ACC112 (cell line): ENCODE measurements at regions not wholly inside any gene's neighbourhood (a gene's known extent, or its start where the extent isn't known, plus 50 kb on each side); places are given as distances from the start of the nearest gene placed in this dataset.

ENCODE experiments used
- H2AFZ ChIP-seq: fragments of 200-600 bp; sonication (generic); one replicate; pipeline ENCODE4 v1.6.0; 2017; ENCODE audit warnings: antibody characterized with exemption, low read length; ENCODE audit not compliant: unreplicated experiment
- H3K27ac ChIP-seq: fragments of 200-600 bp; sonication (generic); 2 replicates; pipeline ENCODE4 v1.5.1; 2014; ENCODE audit warnings: low read depth, mild to moderate bottlenecking, antibody characterized with exemption, low read length, moderate library complexity
- H3K27me3 ChIP-seq: fragments of 200-600 bp; sonication (generic); 2 replicates; pipeline ENCODE4 v1.6.1; 2014; ENCODE audit warnings: mild to moderate bottlenecking, antibody characterized with exemption, low read length, moderate library complexity, mixed read lengths; ENCODE audit not compliant: insufficient read depth
- H3K36me3 ChIP-seq: fragments of 200-600 bp; sonication (generic); 2 replicates; pipeline ENCODE4 v1.6.1; 2016; ENCODE audit warnings: mild to moderate bottlenecking, antibody characterized with exemption, low read length, moderate library complexity, mixed read lengths; ENCODE audit not compliant: insufficient read depth
- H3K4me1 ChIP-seq: fragments of 200-600 bp; sonication (generic); one replicate; pipeline ENCODE4 v1.6.1; 2016; ENCODE audit warnings: low read length, mixed read lengths; ENCODE audit not compliant: insufficient read depth, unreplicated experiment, control insufficient read depth
- H3K4me3 ChIP-seq: fragments of 200-600 bp; sonication (generic); 2 replicates; pipeline ENCODE4 v1.5.1; 2014; ENCODE audit warnings: mild to moderate bottlenecking, low read depth, low read length
- H3K79me2 ChIP-seq: fragments of 200-600 bp; sonication (generic); one replicate; pipeline ENCODE4 v1.6.0; 2016; ENCODE audit warnings: low read length; ENCODE audit not compliant: control insufficient read depth, unreplicated experiment, insufficient read depth

DNA sequence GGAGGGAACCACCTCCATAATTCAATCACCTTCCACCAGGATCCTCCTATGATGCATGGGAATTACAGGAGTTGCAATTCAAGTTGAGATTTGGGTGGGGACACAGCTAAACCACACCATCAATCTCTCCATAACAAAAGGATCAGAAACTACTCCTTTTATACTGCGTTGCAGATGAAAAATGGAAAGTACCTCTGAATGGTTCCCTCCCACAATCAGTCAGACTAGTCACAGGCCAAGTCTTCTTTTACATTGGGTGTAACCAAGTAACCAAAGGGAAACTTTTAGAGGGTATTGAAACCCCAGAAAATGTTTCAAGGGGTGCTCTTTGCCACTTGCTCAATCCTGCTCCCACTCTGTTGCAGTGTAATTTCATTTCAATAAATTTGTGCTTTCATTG is 504.3 kb upstream of the CNTN3 start:
- no peak overlapping the region for H3K27ac ChIP-seq
- H2AFZ ChIP-seq, result no peak overlapping the region
- no peaks in the 10 kb centered on the region for H3K4me1 ChIP-seq
- no peaks in the 10 kb centered on the region for H3K79me2 ChIP-seq
- no peaks in the 10 kb centered on the region for H3K36me3 ChIP-seq
- H3K27me3 ChIP-seq, result no peaks in the 10 kb centered on the region
- H3K4me3 ChIP-seq, result no peak overlapping the region

DNA sequence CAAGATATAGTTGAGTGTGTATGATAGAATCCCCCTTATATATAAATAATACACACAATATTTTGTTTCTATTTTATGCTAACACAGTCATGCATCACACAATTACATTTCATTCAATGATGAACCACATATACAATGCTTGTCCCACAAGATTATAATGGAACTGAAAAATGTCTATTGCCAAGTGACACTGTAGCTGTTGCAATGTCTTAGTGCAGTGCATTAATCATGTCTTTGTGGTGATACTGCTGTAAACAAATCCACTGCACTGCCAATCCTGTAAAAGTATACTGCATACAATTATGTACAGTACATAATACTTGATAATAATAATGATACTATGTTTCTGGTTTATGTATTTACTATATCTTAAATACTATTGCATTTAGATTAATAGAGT is 512.1 kb upstream of the CNTN3 start:
- Histone ChIP-seq H3K36me3 (no peaks in the 10 kb centered on the region), H3K4me1 (no peaks in the 10 kb centered on the region), H3K27ac (no peak overlapping the region), H3K27me3 (no peaks in the 10 kb centered on the region), H3K4me3 (no peak overlapping the region), H3K79me2 (no peaks in the 10 kb centered on the region), H2AFZ (no peak overlapping the region)

- Histone ChIP-seq H3K4me1 (no peaks in the 10 kb centered on the region), H3K27me3 (no peaks in the 10 kb centered on the region), H3K36me3 (no peaks in the 10 kb centered on the region), H3K27ac (no peak overlapping the region), H2AFZ (no peak overlapping the region), H3K79me2 (no peaks in the 10 kb centered on the region), H3K4me3 (no peak overlapping the region)
Measured at GRCh38 chr3:75129101-75129500, 514.6 kb upstream of the CNTN3 start.

DNA sequence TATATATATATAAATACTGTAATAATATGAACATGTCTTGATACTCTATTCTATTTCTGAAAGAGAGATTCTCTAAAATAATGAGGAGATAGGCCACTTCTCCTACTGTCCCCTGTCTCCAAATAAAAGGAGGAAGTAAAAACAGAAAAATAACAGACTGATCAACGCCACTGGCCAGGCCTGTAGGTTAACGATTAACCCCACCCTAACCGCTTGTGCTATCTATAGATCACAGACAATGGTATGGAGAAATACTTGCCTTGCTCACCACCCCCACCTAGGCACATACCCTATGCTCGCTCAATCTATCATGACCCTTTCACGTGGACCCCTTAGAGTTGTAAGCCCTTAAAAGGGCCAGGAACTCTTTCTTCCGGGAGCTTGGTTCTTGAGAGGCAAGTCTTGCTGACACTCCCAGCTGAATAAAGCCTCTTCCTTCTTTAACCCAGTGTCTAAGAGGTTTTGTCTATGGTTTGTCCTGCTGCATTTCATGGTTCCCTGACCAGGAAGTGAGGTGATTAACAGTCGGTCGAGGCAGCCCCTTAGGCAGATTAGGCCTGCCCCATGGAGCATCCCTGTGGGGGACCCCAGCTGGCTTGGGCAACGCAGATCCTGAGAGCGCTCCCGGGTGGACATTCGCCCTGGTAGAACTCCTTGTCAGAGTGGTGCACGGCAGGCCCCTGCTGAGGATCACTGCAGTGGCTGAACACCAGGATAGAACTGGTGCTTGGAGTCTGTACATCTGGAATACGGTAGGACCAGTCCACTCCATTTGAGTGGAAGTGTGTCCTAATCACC is 521.8 kb upstream of the CNTN3 start:
- no peak overlapping the region for H2AFZ ChIP-seq
- H3K79me2 ChIP-seq, result no peaks in the 10 kb centered on the region
- no peak overlapping the region for H3K27ac ChIP-seq
- H3K4me1 ChIP-seq, result no peaks in the 10 kb centered on the region
- H3K4me3 ChIP-seq, result no peak overlapping the region
- H3K36me3 ChIP-seq, result no peaks in the 10 kb centered on the region
- H3K27me3 ChIP-seq, result no peaks in the 10 kb centered on the region

GRCh38 chr3:75138345-75138744 is 523.9 kb upstream of the CNTN3 start:
- no peak overlapping the region for H3K4me3 ChIP-seq
- H3K36me3 ChIP-seq, result no peaks in the 10 kb centered on the region
- H3K79me2 ChIP-seq, result no peaks in the 10 kb centered on the region
- no peak overlapping the region for H3K27ac ChIP-seq
- no peak overlapping the region for H2AFZ ChIP-seq
- no peaks in the 10 kb centered on the region for H3K27me3 ChIP-seq
- H3K4me1 ChIP-seq, result no peaks in the 10 kb centered on the region

- Histone ChIP-seq H3K36me3 (no peaks in the 10 kb centered on the region), H3K79me2 (no peaks in the 10 kb centered on the region), H2AFZ (no peak overlapping the region), H3K4me3 (no peak overlapping the region), H3K27ac (no peak overlapping the region), H3K27me3 (no peaks in the 10 kb centered on the region), H3K4me1 (no peaks in the 10 kb centered on the region)
Measured at GRCh38 chr3:75140904-75141615, 523.1 kb upstream of the FRG2C start.

DNA sequence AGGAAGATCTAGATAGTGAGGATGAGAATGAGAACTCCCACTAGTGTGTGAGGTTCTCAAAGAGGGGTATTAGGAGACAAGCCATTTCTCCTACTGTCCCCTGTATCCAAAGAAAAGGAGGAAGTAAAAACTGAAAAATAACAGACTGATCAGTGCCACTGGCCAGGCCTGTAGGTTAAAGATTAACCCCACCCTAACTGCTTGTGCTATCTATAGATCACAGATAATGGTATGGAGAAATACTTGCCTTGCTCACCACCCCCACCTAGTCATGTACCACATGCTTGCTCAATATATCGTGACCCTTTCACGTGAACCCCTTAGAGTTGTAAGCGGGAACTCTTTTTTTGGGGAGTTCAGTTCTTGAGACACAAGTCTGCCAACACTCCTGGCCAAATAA is 519.7 kb upstream of the FRG2C start:
- no peaks in the 10 kb centered on the region for H3K79me2 ChIP-seq
- no peaks in the 10 kb centered on the region for H3K27me3 ChIP-seq
- no peak overlapping the region for H3K4me3 ChIP-seq
- H3K36me3 ChIP-seq, result no peaks in the 10 kb centered on the region
- no peak overlapping the region for H3K27ac ChIP-seq
- H3K4me1 ChIP-seq, result no peaks in the 10 kb centered on the region
- H2AFZ ChIP-seq, result no peak overlapping the region

- Histone ChIP-seq H3K27me3 (peaks cover 13% of the 10 kb centered on the region), H2AFZ (no peak overlapping the region), H3K4me1 (no peaks in the 10 kb centered on the region), H3K27ac (no peak overlapping the region), H3K79me2 (no peaks in the 10 kb centered on the region), H3K36me3 (no peaks in the 10 kb centered on the region), H3K4me3 (no peak overlapping the region)
Measured at GRCh38 chr3:75171630-75172230, 492.4 kb upstream of the FRG2C start.

DNA sequence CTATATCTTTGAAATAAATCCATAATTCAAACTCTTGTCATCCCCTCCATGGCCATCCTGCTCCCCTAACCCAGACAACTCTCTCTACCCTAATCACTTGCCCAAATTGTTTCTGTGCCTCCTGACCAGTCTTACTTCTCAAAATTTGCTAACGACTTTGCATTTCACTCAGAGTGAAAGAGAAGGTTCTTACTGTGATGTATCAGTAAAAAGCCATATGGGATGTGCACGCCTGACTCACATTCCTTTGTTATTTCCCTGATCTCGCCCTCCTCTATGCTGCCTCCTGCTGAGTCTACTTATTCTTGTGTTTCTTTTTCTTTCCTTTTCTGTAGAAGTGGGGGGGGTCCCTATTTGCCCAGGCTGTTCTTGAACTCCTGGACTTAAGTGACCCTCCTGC is 487.2 kb upstream of the FRG2C start:
- no peaks in the 10 kb centered on the region for H3K36me3 ChIP-seq
- H3K27me3 ChIP-seq, result peaks cover 16% of the 10 kb centered on the region
- no peak overlapping the region for H3K27ac ChIP-seq
- no peak overlapping the region for H3K4me3 ChIP-seq
- H3K79me2 ChIP-seq, result no peaks in the 10 kb centered on the region
- no peak overlapping the region for H2AFZ ChIP-seq
- H3K4me1 ChIP-seq, result no peaks in the 10 kb centered on the region

DNA sequence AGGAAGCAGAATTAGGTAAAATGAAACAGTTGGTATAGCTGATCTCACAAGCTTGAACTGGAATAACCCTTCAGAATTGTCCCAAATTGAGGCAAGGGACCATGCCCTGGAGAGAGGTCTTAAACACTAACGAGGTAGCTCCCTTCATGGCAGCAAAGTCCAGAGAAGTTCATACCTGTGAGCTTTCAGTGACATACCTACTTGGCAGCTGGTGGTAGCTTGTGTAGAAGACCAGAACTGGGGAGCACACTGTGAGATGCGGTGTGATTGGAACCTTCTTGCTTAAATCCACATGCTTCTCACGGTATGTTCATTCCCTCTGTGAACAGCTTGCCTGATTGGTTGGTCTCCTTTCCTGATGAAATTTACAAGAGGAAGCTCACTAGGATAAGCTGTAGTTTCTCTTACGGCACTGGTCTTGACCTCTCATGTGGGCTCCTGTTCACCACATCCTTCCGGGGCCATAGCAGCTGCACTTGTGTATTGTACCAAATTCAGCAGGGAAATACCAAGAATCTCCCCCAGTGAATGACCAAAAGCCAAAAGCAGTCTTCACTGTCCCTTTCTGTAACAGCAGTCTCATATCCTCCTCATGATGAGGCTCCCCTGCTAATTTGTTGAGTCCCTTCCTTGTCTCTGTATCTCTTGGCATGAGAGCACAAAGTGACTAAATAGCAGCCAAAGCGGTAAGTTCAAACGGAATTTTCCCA is 483.7 kb upstream of the FRG2C start:
- no peak overlapping the region for H3K27ac ChIP-seq
- no peak overlapping the region for H2AFZ ChIP-seq
- H3K4me3 ChIP-seq, result no peak overlapping the region
- peaks cover 7% of the 10 kb centered on the region; the same call in 1 of the 2 replicates for H3K27me3 ChIP-seq
- no peaks in the 10 kb centered on the region for H3K4me1 ChIP-seq
- H3K79me2 ChIP-seq, result no peaks in the 10 kb centered on the region
- H3K36me3 ChIP-seq, result no peaks in the 10 kb centered on the region
